ENCODE measurements at regions not wholly inside any gene's neighbourhood (a gene's known extent, or its start where the extent isn't known, plus 50 kb on each side); places are given as distances from the start of the nearest gene placed in this dataset.

DNA sequence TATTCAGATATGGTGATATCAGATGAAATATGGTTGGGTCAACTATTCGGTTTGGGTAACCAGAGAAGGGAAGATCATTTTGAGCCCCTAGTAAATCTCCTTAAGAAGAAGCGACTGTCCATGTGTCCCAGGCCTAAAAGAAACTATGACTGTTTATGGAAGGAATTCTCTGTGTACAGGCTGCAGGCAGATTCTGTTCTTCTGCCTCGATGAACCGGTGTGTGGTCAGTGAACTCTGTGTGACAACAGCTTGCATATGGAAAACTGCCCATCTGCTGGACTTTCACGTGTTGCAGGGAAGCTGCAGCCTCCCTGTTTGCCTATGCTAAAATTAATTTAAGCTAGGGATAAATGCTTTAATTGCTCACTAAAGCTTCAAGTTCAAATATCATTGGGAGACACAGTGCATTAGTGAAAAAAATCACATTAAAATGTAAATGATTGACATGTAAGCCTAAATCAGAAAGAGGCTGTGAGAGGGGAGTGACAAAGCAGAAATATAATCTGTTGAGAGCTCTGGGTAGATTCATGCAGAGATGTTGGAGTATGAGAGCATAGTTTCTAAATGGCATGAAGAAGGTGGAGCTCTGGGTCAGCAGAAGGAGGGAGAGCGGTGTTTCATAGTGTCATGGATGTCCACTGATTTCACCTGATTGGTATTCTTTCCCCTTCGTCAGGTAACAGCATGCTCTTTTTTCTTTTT, 65.4 kb upstream of the PFN2 start:
- Histone ChIP-seq H3K27ac (ENCODE audit: low read depth, low read length) (no peak overlapping the region), H3K4me3 (ENCODE audit: low read depth in 1 of 5, low read length in 5 of 5) (no peak overlapping the region), H3K9ac (ENCODE audit: low read length in 5 of 5) (no peak overlapping the region), H3K4me1 (ENCODE audit: control insufficient read depth in 5 of 5, insufficient read depth in 5 of 5, low read length in 5 of 5) (no peaks in the 10 kb centered on the region), H3K9me3 (ENCODE audit: control insufficient read depth in 5 of 5, low read length in 5 of 5) (peaks cover 0 to 4% (median 3%) of the 10 kb centered on the region in 5 donors), H3K27me3 (ENCODE audit: control insufficient read depth in 5 of 5, insufficient read depth in 4 of 5, low read length in 5 of 5) (no peaks in the 10 kb centered on the region), H3K36me3 (ENCODE audit: control insufficient read depth in 5 of 5, insufficient read depth in 5 of 5, low read length in 5 of 5) (no peaks in the 10 kb centered on the region)

DNA sequence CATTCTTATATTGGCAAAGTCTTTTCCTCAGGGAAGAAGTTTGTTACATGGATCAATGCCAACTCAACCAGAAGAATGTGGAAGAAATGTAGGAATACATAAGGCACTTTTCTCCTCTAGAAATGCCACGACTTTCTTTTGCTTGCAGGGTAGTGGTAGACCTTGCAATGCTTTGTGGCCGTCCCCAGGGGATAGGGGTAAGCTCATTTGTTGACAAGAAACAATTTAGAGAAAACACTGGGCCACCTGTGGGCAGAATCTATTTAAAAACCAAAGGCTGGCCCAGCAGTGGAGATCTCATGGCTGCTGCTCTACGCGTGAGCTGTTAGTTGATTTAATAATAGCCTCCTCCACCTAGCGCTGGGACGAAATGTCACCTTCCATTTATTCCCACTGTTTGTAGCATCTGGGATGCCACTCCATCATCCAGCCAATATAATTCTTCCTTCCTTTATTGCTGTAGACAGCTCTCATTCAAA, 64.6 kb upstream of the PFN2 start:
- no peak overlapping the region for H3K9ac ChIP-seq (ENCODE audit: low read length in 5 of 5)
- no peaks in the 10 kb centered on the region for H3K27me3 ChIP-seq (ENCODE audit: control insufficient read depth in 5 of 5, insufficient read depth in 4 of 5, low read length in 5 of 5)
- H3K9me3 ChIP-seq (ENCODE audit: control insufficient read depth in 5 of 5, low read length in 5 of 5) = no peaks in the 10 kb centered on the region
- no peak overlapping the region for H3K27ac ChIP-seq (ENCODE audit: low read depth, low read length)
- H3K36me3 ChIP-seq (ENCODE audit: control insufficient read depth in 5 of 5, insufficient read depth in 5 of 5, low read length in 5 of 5) = no peaks in the 10 kb centered on the region
- H3K4me1 ChIP-seq (ENCODE audit: control insufficient read depth in 5 of 5, insufficient read depth in 5 of 5, low read length in 5 of 5) = no peaks in the 10 kb centered on the region
- no peak overlapping the region for H3K4me3 ChIP-seq (ENCODE audit: low read depth in 1 of 5, low read length in 5 of 5)

DNA sequence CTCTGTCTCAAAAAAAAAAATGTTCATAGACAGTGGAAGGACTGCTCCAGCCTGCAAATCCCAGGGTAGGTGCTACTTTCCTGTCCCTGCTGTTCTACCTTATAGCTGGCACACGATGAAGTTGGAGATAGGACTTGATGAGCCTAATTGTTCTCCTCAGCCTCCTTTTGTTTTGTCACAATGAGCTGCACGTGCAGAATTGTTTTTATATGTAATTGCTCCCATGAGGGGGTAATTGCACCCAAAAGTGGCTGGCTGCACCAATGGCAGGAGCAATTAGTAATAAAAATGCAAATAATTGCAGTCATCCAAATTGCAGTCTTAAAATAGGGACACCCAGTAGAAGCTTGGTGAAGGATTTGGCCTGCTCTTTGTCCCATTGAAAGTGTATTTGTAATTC, 63.0 kb upstream of the PFN2 start:
- Histone ChIP-seq H3K27ac (ENCODE audit: low read depth, low read length) (no peak overlapping the region), H3K9ac (ENCODE audit: low read length in 5 of 5) (no peak overlapping the region), H3K27me3 (ENCODE audit: control insufficient read depth in 5 of 5, insufficient read depth in 4 of 5, low read length in 5 of 5) (no peaks in the 10 kb centered on the region), H3K4me1 (ENCODE audit: control insufficient read depth in 5 of 5, insufficient read depth in 5 of 5, low read length in 5 of 5) (no peaks in the 10 kb centered on the region), H3K36me3 (ENCODE audit: control insufficient read depth in 5 of 5, insufficient read depth in 5 of 5, low read length in 5 of 5) (no peaks in the 10 kb centered on the region), H3K4me3 (ENCODE audit: low read depth in 1 of 5, low read length in 5 of 5) (no peak overlapping the region), H3K9me3 (ENCODE audit: control insufficient read depth in 5 of 5, low read length in 5 of 5) (no peaks in the 10 kb centered on the region)

DNA sequence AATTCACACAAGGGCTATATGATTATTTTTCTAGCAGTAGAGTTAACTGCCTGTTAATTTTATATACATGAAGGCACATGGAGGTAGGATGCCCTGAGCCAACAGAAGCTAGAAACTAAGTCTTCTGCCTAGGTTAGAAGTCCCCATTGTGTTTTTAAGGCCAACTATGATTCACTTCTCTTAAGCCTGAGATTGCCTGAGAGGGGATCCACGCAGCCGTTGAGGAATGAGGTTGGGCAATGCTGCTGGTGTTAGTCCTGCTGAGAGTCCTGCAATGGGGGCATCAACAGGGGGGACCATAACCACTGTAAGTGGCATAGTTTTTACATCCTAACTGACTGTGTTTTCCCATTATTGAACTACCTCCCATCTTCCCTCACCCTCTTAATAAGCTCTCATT, 60.1 kb upstream of the PFN2 start:
- Histone ChIP-seq H3K36me3 (ENCODE audit: control insufficient read depth in 5 of 5, insufficient read depth in 5 of 5, low read length in 5 of 5) (no peaks in the 10 kb centered on the region), H3K9me3 (ENCODE audit: control insufficient read depth in 5 of 5, low read length in 5 of 5) (peaks cover 0 to 4% (median 0%) of the 10 kb centered on the region in 5 donors), H3K4me3 (ENCODE audit: low read depth in 1 of 5, low read length in 5 of 5) (no peak overlapping the region), H3K9ac (ENCODE audit: low read length in 5 of 5) (no peak overlapping the region), H3K4me1 (ENCODE audit: control insufficient read depth in 5 of 5, insufficient read depth in 5 of 5, low read length in 5 of 5) (no peaks in the 10 kb centered on the region), H3K27me3 (ENCODE audit: control insufficient read depth in 5 of 5, insufficient read depth in 4 of 5, low read length in 5 of 5) (no peaks in the 10 kb centered on the region), H3K27ac (ENCODE audit: low read depth, low read length) (no peak overlapping the region)

DNA sequence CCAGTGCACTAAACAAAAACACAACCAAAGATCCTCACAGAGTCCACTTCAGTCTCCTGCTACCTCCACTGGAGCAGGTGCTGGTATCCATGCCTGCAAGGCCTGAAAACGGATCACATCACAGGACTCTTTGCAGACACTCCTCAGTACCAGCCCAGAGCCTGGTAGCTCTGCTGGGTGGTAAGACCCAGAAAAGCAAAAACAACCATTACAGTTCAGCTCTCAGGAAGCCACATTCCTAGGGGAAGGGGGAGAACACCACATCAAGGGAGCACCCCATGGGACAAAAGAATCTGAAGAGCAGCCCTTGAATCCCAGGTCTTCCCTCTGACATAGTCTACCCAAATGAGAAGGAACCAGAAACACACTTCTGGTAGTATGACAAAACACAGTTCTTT, 52.5 kb upstream of the PFN2 start:
- H3K9me3 ChIP-seq (ENCODE audit: control insufficient read depth in 5 of 5, low read length in 5 of 5) = peaks cover 0 to 14% (median 6%) of the 10 kb centered on the region in 5 donors
- H3K4me1 ChIP-seq (ENCODE audit: control insufficient read depth in 5 of 5, insufficient read depth in 5 of 5, low read length in 5 of 5) = no peaks in the 10 kb centered on the region
- H3K4me3 ChIP-seq (ENCODE audit: low read depth in 1 of 5, low read length in 5 of 5) = no peak overlapping the region

DNA sequence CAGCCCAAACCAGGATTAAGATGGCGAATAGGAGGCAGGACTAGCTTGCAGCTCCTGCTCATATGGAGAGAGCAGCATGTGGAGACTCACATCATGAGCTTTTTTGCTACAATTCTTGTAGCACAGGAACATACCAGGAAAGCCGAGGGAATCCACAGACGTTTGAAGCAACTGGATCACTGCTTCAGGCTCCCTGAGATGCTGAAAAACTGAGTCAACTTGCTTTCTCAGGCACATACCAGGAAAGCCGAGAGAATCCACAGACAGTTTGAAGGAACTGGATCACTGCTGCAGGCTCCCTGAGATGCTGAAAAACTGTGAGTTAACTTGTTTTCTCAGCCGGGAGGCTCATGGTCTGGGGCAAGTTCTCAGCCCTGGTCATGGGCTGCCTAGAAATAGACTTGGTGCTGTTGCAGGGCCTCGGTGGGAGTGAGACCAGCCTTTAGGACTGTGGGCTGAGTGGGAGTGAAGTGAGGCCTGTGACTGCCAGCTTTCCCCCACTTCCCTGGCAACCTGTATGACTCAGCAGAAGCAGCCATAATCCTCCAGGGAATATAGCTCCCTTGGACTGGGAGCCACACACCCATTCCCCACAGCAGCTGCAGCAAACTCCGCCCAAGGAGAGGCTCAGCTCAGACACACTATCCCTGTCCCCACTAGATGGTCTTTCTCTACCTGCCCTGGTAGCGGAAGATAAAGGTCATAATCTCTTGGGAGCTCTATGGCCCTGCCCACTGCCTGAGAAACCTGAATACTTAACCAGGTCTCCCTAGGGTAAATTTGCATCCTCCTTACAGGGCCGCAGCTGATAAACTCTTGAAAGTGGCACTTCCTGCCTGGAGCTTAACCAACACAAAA, 51.9 kb upstream of the PFN2 start:
- Histone ChIP-seq H3K9me3 (ENCODE audit: control insufficient read depth in 5 of 5, low read length in 5 of 5) (peaks cover 0 to 14% (median 6%) of the 10 kb centered on the region in 5 donors), H3K4me3 (ENCODE audit: low read depth in 1 of 5, low read length in 5 of 5) (no peak overlapping the region), H3K36me3 (ENCODE audit: control insufficient read depth in 5 of 5, insufficient read depth in 5 of 5, low read length in 5 of 5) (no peaks in the 10 kb centered on the region), H3K27ac (ENCODE audit: low read depth, low read length) (no peak overlapping the region), H3K4me1 (ENCODE audit: control insufficient read depth in 5 of 5, insufficient read depth in 5 of 5, low read length in 5 of 5) (no peaks in the 10 kb centered on the region), H3K9ac (ENCODE audit: low read length in 5 of 5) (no peak overlapping the region), H3K27me3 (ENCODE audit: control insufficient read depth in 5 of 5, insufficient read depth in 4 of 5, low read length in 5 of 5) (no peaks in the 10 kb centered on the region)

More for the DNA sequence above, 52.5 kb upstream of the PFN2 start:
- no peaks in the 10 kb centered on the region for H3K36me3 ChIP-seq (ENCODE audit: control insufficient read depth in 5 of 5, insufficient read depth in 5 of 5, low read length in 5 of 5)
- H3K9ac ChIP-seq (ENCODE audit: low read length in 5 of 5) = no peak overlapping the region
- H3K27ac ChIP-seq (ENCODE audit: low read depth, low read length) = no peak overlapping the region
- no peaks in the 10 kb centered on the region for H3K27me3 ChIP-seq (ENCODE audit: control insufficient read depth in 5 of 5, insufficient read depth in 4 of 5, low read length in 5 of 5)

DNA sequence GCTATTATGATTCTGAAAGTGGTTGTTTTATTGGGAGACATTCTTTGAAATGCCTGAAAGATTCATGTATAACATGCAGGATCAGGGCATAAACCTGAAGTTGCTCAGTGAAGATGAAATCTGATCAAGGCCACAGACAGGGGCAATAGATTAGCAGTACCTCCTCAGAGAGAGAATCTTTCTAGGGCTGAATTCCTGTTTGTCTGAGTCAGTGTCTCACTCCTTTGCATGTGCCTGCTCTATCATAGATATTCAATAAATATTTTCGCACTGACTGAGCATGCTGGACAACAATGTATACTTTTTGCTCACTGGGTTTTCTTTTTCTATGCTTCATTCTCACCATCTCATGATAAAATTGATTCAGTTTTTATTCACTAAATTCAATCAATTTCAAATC, 49.8 kb upstream of the PFN2 start:
- Histone ChIP-seq H3K9me3 (ENCODE audit: control insufficient read depth in 5 of 5, low read length in 5 of 5) (peaks cover 0 to 11% (median 6%) of the 10 kb centered on the region in 5 donors), H3K4me1 (ENCODE audit: control insufficient read depth in 5 of 5, insufficient read depth in 5 of 5, low read length in 5 of 5) (no peaks in the 10 kb centered on the region), H3K4me3 (ENCODE audit: low read depth in 1 of 5, low read length in 5 of 5) (no peak overlapping the region), H3K27me3 (ENCODE audit: control insufficient read depth in 5 of 5, insufficient read depth in 4 of 5, low read length in 5 of 5) (no peaks in the 10 kb centered on the region), H3K36me3 (ENCODE audit: control insufficient read depth in 5 of 5, insufficient read depth in 5 of 5, low read length in 5 of 5) (no peaks in the 10 kb centered on the region), H3K27ac (ENCODE audit: low read depth, low read length) (no peak overlapping the region), H3K9ac (ENCODE audit: low read length in 5 of 5) (no peak overlapping the region)

Data from subcutaneous abdominal adipose tissue (tissue), 5 donors.